ENCODE measurements at regions not wholly inside any gene's neighbourhood (a gene's known extent, or its start where the extent isn't known, plus 50 kb on each side); places are given as distances from the start of the nearest gene placed in this dataset.
A peak's percentile ranks its signal among the peaks of the same experiment; 100 is the strongest.

- no peak for DNase-seq
Observed at GRCh38 chr7:81648716-81649115, 121.1 kb downstream of the HGF start.

DNA sequence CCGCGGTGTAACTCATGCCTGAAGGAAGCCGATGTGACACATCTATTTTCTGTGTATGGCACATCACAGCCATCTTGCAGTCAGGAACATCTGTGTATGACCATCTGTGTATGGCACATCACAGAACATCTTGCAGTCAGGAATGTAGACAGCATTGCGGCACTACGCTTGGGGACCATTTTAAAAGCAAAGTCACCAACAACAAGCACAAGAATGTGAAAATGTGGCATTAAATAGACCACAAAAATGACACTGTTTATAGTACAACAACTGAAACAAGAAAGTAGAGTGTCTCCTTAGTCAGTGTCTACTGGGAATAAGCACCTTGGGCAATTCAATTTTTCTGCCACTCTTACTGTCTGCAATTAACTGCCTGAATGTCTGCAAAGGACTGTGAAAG is 124.4 kb downstream of the HGF start:
- DNase-seq = no peak

GRCh38 chr7:81641873-81642272 is 128.0 kb downstream of the HGF start:
- DNase-seq = no peak

DNA sequence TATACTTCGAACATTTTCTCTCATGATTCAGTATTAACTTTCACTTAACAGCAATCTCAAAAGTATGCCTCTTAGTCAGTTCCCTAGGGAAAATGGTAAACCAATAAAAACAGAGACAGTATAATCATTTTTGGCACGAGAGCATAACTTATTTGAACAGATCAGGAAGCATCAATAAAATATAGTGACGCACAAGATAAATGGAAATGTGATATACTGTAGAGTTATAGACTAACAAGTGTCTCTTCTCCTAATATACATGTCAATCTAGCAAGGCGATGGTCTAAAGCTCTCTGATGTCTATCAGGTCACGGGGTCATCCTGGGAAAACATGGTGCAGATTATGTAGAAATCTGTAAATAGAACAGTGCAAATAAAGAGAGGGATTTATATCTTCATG is 131.6 kb downstream of the HGF start:
- DNase-seq = peak; percentile 47

DNA sequence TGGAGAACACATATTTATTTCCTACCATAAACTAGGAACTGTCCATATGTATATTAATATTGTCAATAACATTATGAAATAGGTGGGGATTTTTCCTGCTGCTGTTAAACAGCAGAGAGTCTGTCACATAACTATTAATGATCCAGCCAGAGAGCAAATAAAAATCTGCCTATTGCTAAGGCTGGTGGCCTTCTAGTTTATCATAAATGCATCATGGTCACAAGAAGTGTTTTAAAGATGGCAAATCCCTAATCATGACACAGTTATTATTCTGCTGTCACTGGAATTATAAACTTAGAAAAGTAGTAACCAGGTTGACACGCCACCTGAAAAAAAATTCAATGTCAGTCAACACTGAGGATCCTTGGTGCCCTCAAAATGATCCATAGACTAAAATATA is 132.3 kb downstream of the HGF start:
- no peak for DNase-seq

DNA sequence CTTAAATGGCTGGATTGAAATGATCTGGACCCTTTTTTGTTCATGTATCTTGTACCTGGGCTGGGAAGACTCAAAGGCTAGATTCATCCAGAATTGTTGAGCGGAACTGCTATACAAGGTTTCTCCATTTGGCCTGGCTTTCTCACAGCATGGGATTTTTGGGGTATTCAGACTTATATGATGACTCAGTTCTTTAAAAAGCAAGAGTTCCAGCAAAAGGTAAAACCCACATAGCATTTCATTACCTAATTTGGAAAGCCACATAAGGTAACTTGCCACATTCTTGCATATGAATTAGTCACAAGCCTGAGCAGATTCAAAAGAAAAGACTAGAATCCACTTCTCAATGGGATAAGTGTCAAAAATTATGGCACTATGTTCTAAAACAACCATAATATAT is 137.4 kb downstream of the HGF start:
- no peak for DNase-seq

- DNase-seq = no peak
Observed at GRCh38 chr7:81630600-81630999, 139.2 kb downstream of the HGF start.

- no peak for DNase-seq
Observed at GRCh38 chr7:81629702-81630101, 140.1 kb downstream of the HGF start.

GRCh38 chr7:81628951-81629350 is 140.9 kb downstream of the HGF start:
- DNase-seq = no peak

DNA sequence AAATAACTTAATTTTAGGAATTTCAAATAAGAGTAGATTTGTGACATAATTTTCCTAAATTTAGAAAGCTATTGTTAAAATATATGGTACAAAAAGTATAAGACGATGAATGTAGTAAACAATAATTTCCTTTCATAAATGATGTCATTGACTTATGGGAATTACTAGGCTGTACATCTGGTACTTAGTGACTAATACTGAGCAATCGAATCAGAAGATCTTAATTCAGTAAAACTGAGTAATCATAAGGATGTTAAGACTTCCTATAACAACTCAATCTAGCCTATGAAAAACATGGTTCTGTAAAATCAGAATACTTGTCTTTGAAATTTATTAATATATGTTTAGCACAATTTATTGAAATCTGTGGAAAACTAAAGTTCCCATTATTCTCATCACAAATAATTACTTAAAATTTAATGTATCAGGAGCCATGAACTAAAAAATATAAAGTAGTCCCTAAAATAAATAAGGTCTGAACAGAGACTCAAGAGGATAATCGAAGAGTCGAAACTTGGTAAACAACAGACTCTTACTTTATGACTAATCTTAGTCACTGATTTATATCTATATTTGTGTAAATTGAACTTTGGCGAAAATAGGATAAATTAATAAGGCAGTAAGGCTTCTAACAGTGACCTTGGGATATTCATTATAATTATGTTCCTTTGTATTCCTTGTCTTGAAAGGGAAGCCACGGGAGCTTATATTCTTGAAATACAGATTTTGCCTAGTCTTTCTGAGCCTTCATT is 142.1 kb downstream of the HGF start:
- no peak for DNase-seq

- no peak for DNase-seq
Observed at GRCh38 chr7:81626008-81626407, 143.8 kb downstream of the HGF start.

GRCh38 chr7:81624650-81625631 is 144.9 kb downstream of the HGF start:
- DNase-seq = no peak

GRCh38 chr7:81624021-81624592 is 145.7 kb downstream of the HGF start:
- DNase-seq = no peak

- no peak for DNase-seq
Observed at GRCh38 chr7:81623251-81623855, 146.5 kb downstream of the HGF start.

- DNase-seq = no peak
Observed at GRCh38 chr7:81621893-81622292, 148.0 kb downstream of the HGF start.

DNA sequence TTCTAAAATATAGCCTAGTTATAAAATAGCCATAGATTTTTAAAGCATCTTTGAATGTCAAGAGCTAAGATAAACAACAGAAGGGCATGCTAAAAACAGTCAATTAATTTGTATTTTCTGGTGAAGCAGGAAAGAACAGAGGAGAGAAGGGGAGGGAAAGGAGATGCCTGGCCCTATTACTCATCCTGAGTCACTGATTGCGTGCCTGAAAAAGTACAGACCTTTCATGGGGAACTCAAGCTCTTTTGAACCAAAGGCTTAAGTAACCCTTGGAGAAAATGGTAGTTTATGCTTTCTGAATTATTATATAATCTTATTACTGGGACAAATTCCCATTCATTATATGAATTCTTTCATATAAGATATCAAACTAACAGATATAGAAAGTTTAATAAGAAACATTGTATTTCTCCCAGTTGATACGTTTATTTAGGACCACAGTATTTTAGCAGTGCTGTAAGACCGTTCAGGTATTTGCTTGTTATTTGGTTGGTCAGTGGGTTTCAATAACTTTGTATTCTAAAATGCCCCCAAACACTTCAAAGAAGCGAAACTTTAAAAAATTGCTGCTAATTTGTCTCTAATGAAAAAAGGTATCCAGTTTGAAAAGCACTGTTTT is 151.3 kb downstream of the HGF start:
- DNase-seq = no peak

GRCh38 chr7:81616951-81617350 is 152.9 kb downstream of the HGF start:
- DNase-seq = no peak

DNA sequence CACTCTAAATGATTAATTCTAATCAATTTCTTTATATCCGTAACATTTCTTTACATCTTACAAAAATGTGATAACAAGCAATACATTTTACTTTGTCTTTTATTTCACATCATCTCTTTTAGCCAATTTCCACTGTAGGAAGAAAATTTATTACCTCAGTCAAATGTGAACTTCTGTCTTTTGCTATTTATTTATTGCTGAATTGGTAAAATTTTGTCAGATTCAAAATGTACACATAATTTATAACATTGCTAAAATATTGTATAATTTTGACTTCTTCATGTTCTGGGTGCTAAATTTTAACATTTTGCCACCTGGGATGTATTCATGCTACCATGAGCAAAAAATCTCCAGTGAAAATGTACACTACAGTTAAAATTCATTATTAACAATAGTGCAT is 158.0 kb downstream of the HGF start:
- no peak for DNase-seq

GRCh38 chr7:81611040-81611439 is 158.8 kb downstream of the HGF start:
- no peak for DNase-seq

DNA sequence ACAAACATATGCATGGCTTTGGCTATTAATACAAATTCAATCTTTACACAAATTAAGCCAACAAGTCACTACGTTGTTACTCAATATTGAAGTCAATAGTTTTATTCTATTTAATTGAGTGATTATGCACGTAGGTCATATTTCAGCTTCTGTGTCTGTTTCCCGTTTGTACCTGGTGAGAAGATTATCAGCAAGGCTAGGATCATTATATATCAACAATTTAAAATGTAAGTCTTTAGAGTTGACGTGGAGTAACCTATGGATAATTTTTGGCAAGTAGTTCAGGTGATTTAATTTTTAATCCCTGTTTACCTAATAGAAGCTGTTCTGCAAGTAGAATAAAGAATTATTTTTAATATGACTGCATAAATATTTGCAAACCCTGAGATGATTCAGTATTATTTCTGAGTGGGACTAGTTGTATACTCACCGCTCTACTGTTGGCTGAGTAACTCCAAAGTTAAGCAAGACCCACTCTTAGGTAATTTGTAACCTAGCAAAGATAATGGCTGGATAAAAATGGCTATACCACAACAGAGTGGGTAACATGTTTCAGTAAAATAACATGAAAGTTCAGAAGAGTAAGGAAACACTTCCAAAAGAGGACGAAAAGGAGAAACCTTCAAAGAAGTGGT is 161.0 kb downstream of the HGF start:
- no peak for DNase-seq

- no peak for DNase-seq
Observed at GRCh38 chr7:81607987-81608386, 161.9 kb downstream of the HGF start.

Data from DMS153 (cell line).